ELF-1 (cell line): ENCODE measurements at regions not wholly inside any gene's neighbourhood (a gene's known extent, or its start where the extent isn't known, plus 50 kb on each side); places are given as distances from the start of the nearest gene placed in this dataset.

Source experiments
- DNase-seq: peaks from one replicate; pipeline ENCODE4 v3.0.0-alpha.2; 2016; ENCODE audit warnings: low read depth, low spot score

GRCh38 chr10:109504401-109504800, 418.9 kb downstream of the XPNPEP1 start:
- DNase-seq: no peak

- DNase-seq: no peak
Observed at GRCh38 chr10:109487691-109488090, 435.6 kb downstream of the XPNPEP1 start.

- DNase-seq: no peak
Observed at GRCh38 chr10:109480836-109481235, 442.5 kb downstream of the XPNPEP1 start.

GRCh38 chr10:109475711-109476421, 447.4 kb downstream of the XPNPEP1 start:
- no peak for DNase-seq

- DNase-seq: peak; percentile 67
Observed at GRCh38 chr10:109474812-109475211, 448.5 kb downstream of the XPNPEP1 start.

GRCh38 chr10:109474261-109474660, 449.1 kb downstream of the XPNPEP1 start:
- no peak for DNase-seq

GRCh38 chr10:109467551-109467950, 455.8 kb downstream of the XPNPEP1 start:
- DNase-seq: no peak

GRCh38 chr10:109464949-109465348, 458.4 kb downstream of the XPNPEP1 start:
- DNase-seq: no peak

GRCh38 chr10:109457302-109457638, 466.0 kb downstream of the XPNPEP1 start:
- no peak for DNase-seq

GRCh38 chr10:109456566-109457301, 466.6 kb downstream of the XPNPEP1 start:
- DNase-seq: peak; percentile 67

- no peak for DNase-seq
Observed at GRCh38 chr10:109454691-109455090, 468.6 kb downstream of the XPNPEP1 start.

GRCh38 chr10:109451879-109452278, 471.4 kb downstream of the XPNPEP1 start:
- DNase-seq: no peak

- peak; percentile 93 for DNase-seq
Observed at GRCh38 chr10:109450702-109451101, 472.6 kb downstream of the XPNPEP1 start.

GRCh38 chr10:109433434-109433833, 489.9 kb downstream of the XPNPEP1 start:
- no peak for DNase-seq

GRCh38 chr10:109432281-109432680, 491.0 kb downstream of the XPNPEP1 start:
- no peak for DNase-seq

GRCh38 chr10:109430799-109431198, 492.5 kb downstream of the XPNPEP1 start:
- DNase-seq: no peak

GRCh38 chr10:109430043-109430760, 493.1 kb downstream of the XPNPEP1 start:
- DNase-seq: no peak

- no peak for DNase-seq
Observed at GRCh38 chr10:109428775-109429491, 494.4 kb downstream of the XPNPEP1 start.

GRCh38 chr10:109427411-109427810, 495.9 kb downstream of the XPNPEP1 start:
- no peak for DNase-seq

GRCh38 chr10:109426987-109427386, 496.3 kb downstream of the XPNPEP1 start:
- no peak for DNase-seq

- DNase-seq: no peak
Observed at GRCh38 chr10:109418795-109419194, 504.5 kb downstream of the XPNPEP1 start.

GRCh38 chr10:109417803-109418202, 505.5 kb downstream of the XPNPEP1 start:
- no peak for DNase-seq
